Stromal cell of bone marrow (primary cell): ENCODE measurements at regions not wholly inside any gene's neighbourhood (a gene's known extent, or its start where the extent isn't known, plus 50 kb on each side); places are given as distances from the start of the nearest gene placed in this dataset.
"Not testable (repeated sequence)": the region's sequence is repeated elsewhere in the genome, so short reads cannot be mapped to it uniquely, and the experiment has no call there.

Experiments
- DNase-seq: peaks from one replicate; pipeline ENCODE4 v3.0.0-alpha.2; 2012; ENCODE audit warnings: low read depth

GRCh38 chr4:27075603-27076002 is 215.0 kb downstream of the STIM2 start:
- not testable (repeated sequence) for DNase-seq

- no peak for DNase-seq
Measured at GRCh38 chr4:27078934-27079455, 218.4 kb downstream of the STIM2 start.

- DNase-seq, result no peak
Measured at GRCh38 chr4:27081675-27082586, 221.3 kb downstream of the STIM2 start.

GRCh38 chr4:27082776-27083175 is 222.1 kb downstream of the STIM2 start:
- no peak for DNase-seq

- no peak for DNase-seq
Measured at GRCh38 chr4:27084685-27085361, 224.2 kb downstream of the STIM2 start.

GRCh38 chr4:27085396-27085795 is 224.8 kb downstream of the STIM2 start:
- DNase-seq, result no peak

GRCh38 chr4:27087306-27088045 is 226.8 kb downstream of the STIM2 start:
- DNase-seq, result no peak

- DNase-seq, result no peak
Measured at GRCh38 chr4:27088491-27088890, 227.8 kb downstream of the STIM2 start.

GRCh38 chr4:27089186-27089585 is 228.5 kb downstream of the STIM2 start:
- DNase-seq, result no peak

GRCh38 chr4:27090406-27090805 is 229.8 kb downstream of the STIM2 start:
- DNase-seq, result no peak

GRCh38 chr4:27094224-27094623 is 233.6 kb downstream of the STIM2 start:
- no peak for DNase-seq

- no peak for DNase-seq
Measured at GRCh38 chr4:27094783-27095182, 234.1 kb downstream of the STIM2 start.

- DNase-seq, result no peak
Measured at GRCh38 chr4:27096142-27096824, 235.6 kb downstream of the STIM2 start.

- no peak for DNase-seq
Measured at GRCh38 chr4:27098034-27098433, 237.4 kb downstream of the STIM2 start.

- no peak for DNase-seq
Measured at GRCh38 chr4:27100713-27101112, 240.1 kb downstream of the STIM2 start.

GRCh38 chr4:27101126-27101525 is 240.5 kb downstream of the STIM2 start:
- DNase-seq, result no peak

- no peak for DNase-seq
Measured at GRCh38 chr4:27101561-27101960, 240.9 kb downstream of the STIM2 start.

GRCh38 chr4:27111627-27112026 is 251.0 kb downstream of the STIM2 start:
- DNase-seq, result no peak

GRCh38 chr4:27112587-27112986 is 251.9 kb downstream of the STIM2 start:
- no peak for DNase-seq

GRCh38 chr4:27115221-27115620 is 254.6 kb downstream of the STIM2 start:
- no peak for DNase-seq

GRCh38 chr4:27117453-27117852 is 256.8 kb downstream of the STIM2 start:
- DNase-seq, result no peak

GRCh38 chr4:27119239-27119638 is 258.6 kb downstream of the STIM2 start:
- DNase-seq, result no peak
